D721Med (cell line): ENCODE measurements at regions not wholly inside any gene's neighbourhood (a gene's known extent, or its start where the extent isn't known, plus 50 kb on each side); places are given as distances from the start of the nearest gene placed in this dataset.

Source experiments
- DNase-seq: peaks from one replicate; pipeline ENCODE4 v3.0.0; 2011; ENCODE audit warnings: low spot score; ENCODE audit not compliant: insufficient read length
- FAIRE-seq: peaks from 2 replicates; lab custom pipeline; 2011; peaks lifted over from hg19 to GRCh38; lab: Jason Lieb, UNC
- TF ChIP-seq, protein P1 (sequence below): IDR thresholded peaks from 2 replicates; pipeline ENCODE4 v1.5.1; 2012; ENCODE audit warnings: mild to moderate bottlenecking, control low read depth; ENCODE audit not compliant: insufficient read depth; ENCODE audit errors: missing control alignments

DNA sequence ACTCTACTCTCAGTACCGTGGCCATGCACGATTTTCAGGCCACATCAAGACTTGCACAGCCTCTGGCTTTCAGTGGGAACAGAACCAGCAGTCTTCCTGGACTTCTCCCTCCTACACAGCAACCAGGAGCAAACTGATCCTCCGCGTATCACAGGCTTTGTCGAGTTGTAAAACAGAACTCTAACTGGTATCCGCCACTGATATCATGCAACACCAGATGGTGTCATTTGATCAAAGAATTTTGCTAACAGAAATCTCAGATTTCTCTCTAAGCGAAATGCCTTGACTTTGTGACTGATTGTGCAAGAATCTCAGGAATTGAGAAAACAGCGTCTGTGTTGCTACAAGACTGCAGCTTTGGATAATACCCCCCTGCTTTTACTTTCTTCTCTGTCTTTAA, 85.7 kb downstream of the COPS8 start:
- TF ChIP-seq, protein P1, sequence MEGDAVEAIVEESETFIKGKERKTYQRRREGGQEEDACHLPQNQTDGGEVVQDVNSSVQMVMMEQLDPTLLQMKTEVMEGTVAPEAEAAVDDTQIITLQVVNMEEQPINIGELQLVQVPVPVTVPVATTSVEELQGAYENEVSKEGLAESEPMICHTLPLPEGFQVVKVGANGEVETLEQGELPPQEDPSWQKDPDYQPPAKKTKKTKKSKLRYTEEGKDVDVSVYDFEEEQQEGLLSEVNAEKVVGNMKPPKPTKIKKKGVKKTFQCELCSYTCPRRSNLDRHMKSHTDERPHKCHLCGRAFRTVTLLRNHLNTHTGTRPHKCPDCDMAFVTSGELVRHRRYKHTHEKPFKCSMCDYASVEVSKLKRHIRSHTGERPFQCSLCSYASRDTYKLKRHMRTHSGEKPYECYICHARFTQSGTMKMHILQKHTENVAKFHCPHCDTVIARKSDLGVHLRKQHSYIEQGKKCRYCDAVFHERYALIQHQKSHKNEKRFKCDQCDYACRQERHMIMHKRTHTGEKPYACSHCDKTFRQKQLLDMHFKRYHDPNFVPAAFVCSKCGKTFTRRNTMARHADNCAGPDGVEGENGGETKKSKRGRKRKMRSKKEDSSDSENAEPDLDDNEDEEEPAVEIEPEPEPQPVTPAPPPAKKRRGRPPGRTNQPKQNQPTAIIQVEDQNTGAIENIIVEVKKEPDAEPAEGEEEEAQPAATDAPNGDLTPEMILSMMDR = peak; percentile 32
- FAIRE-seq (no peak), DNase-seq (no peak)

DNA sequence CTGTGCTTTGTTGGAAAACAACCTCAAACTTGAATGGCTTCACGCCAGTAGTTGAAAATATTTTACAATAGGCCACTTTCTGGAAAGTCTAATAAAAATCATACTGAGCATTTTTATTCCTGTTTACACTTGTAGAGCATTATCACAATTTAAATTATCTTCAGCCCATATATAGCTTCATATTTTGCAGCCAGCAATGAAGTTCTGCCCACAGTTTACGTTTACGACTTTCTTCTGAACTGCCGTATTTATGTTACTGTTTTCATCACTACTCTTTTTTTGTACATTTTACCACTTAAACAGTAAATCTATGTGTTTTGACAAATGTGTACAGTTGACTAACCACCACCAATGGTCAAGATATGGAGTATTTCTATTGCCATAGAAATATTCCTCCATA, 86.2 kb downstream of the COPS8 start:
- DNase-seq = no peak
- TF ChIP-seq, protein P1 = no peak
- FAIRE-seq = no peak

DNA sequence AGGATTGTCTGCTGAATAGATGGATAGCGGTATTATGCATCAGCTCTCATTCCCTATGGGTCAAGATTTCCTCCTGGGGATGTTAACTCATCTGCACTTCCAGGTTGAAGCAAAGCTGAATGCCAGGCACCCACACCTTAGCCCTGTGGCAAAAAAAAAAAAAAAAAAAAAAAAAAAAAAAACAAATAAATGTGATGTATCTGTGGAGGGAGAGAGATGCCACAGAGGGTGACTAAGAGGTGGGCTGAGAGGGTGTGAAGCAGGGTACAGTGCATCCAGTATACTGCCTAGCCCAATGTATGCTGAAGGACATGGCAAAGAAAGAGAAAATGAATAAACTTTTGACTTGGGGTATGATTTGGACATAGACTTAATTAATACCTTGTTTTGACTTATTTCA, 91.4 kb downstream of the COPS8 start:
- DNase-seq = no peak
- no peak for FAIRE-seq
- TF ChIP-seq, protein P1 = no peak

DNA sequence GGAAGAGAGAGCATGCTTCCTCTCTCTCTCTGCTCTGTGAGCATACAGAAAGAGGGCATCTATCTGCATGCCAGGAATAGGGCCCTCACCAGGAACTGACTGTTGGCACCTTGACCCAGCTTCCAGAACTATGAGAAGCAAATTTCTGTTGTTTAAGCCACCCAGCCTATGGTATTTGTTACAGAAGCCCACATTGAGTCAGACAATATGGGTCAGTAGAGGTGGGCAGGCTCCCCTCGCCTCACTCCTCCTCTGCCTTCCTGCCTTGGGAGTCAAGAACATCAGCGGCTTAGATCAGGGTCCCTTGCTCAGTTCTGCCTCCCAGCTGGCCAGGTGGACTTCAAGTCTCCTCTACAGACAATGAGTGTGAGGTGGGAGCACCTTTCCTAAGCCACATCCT, 92.3 kb downstream of the COPS8 start:
- FAIRE-seq = no peak
- TF ChIP-seq, protein P1 = no peak
- no peak for DNase-seq

DNA sequence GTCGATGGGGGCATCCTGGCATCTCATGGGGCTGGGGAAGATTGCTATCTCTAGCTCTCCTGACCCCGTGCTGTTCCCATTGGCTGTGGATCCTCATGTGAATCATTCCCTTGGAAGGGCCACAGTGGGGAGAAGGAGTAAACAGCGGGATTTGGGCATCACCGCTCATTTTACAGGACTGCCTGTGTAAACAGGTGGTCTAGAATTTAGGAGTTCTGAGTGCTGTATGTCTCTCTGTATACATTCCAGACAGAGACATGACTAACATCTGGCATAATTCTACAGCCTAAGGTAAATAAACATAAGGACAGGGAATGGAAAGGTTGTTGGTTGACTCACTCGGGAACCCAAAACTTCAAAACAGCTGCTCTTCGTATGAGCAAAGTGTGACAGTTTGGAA, 92.7 kb downstream of the COPS8 start:
- FAIRE-seq (no peak), DNase-seq (no peak)
- TF ChIP-seq, protein P1 = no peak

DNA sequence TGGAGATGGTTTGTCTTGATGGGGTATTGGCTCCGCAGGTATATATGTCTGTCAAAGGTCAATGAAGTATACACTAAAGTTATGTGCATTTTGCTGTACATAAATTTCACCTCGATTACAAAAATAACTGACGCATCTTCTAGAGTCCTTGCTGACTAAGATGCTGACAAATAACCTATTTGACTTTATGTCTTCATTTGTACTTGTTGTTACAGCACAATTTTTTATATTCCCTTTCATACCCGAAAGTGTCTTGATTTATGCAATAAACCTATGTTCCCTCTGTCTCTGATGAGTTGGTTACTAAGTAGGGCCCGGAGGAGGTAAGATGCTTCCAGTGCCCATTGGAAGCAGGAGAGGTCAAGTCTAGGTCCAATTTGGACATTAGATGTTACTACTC, 93.5 kb downstream of the COPS8 start:
- DNase-seq (no peak), FAIRE-seq (no peak)
- TF ChIP-seq, protein P1 = no peak

DNA sequence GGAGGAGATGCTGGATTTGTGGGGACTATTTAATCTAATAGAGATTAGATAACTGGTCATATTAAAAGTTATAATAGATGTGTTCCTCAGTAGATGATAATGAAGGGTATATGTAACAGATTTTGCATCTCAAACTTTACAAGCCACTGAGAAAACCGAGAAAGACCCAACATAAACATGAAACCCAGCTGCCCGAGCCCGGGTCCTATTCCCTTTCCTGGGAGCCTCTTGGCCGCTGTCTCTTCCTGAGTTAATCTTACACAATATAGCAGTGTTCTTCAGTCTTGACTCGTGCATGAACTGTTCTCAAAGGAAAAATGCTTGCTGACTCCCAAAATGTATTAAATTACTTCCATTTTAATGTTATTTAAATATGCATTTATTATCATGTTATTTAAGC, 94.5 kb downstream of the COPS8 start:
- no peak for FAIRE-seq
- DNase-seq = no peak
- TF ChIP-seq, protein P1 = no peak
